CD14-positive monocyte (primary cell): ENCODE measurements at regions not wholly inside any gene's neighbourhood (a gene's known extent, or its start where the extent isn't known, plus 50 kb on each side); places are given as distances from the start of the nearest gene placed in this dataset.

Source experiments
- DNase-seq, 3 donors: peaks; one replicate each; pipeline ENCODE4 v3.0.0-alpha.2; 2011 to 2022
- H2AFZ ChIP-seq: 2 replicates; pipeline ENCODE4 v1.6.0; 2012; ENCODE audit warnings: mild to moderate bottlenecking, low read depth, low read length, inconsistent platforms; ENCODE audit not compliant: insufficient read depth, poor library complexity, severe bottlenecking
- H3K27ac ChIP-seq, 2 donors: 1 replicate in 1 of 2; 2 replicates in 1 of 2; pipeline ENCODE4 v1.5.1; 2012 to 2013; ENCODE audit warnings: low read length in 2 of 2, control low read depth in 1 of 2, inconsistent platforms in 1 of 2, low read depth in 1 of 2, mild to moderate bottlenecking in 1 of 2
- H3K27me3 ChIP-seq, 2 donors: one replicate each; pipeline versions ENCODE4 v1.6.0 to v1.6.1; 2011 to 2013; ENCODE audit warnings: low read length in 2 of 2; ENCODE audit not compliant: control insufficient read depth in 2 of 2, insufficient read depth in 2 of 2
- H3K36me3 ChIP-seq, 2 donors: replicated peaks in 1 of 2; 1 replicate in 1 of 2; 2 replicates in 1 of 2; pipeline versions ENCODE4 v1.5.1 to v1.6.1; 2012 to 2013; ENCODE audit warnings: low read length in 2 of 2, control low read depth in 1 of 2, inconsistent platforms in 1 of 2, mild to moderate bottlenecking in 1 of 2; ENCODE audit not compliant: insufficient read depth in 2 of 2, control insufficient read depth in 1 of 2
- H3K4me1 ChIP-seq, 2 donors: 1 replicate in 1 of 2; 2 replicates in 1 of 2; pipeline versions ENCODE4 v1.5.1 to v1.6.1; 2012 to 2013; ENCODE audit warnings: low read length in 2 of 2, control low read depth in 1 of 2, inconsistent platforms in 1 of 2, mild to moderate bottlenecking in 1 of 2, moderate library complexity in 1 of 2; ENCODE audit not compliant: insufficient read depth in 2 of 2, control insufficient read depth in 1 of 2
- H3K4me2 ChIP-seq: replicated peaks from 2 replicates; pipeline ENCODE3; 2012; ENCODE audit warnings: low read length, moderate library complexity, mild to moderate bottlenecking; ENCODE audit not compliant: poor library complexity, severe bottlenecking; ENCODE audit errors: extremely low read depth
- H3K4me3 ChIP-seq, 3 experiments: fragments of 200-600 bp in 1 of 3; sonication (generic) in 1 of 3; replicated peaks in 1 of 3; 1 replicate in 2 of 3; 2 replicates in 1 of 3; pipeline ENCODE4 v1.5.1; 2011 to 2013; ENCODE audit warnings: low read length in 3 of 3, mild to moderate bottlenecking in 3 of 3, control low read depth in 2 of 3, low read depth in 2 of 3, inconsistent platforms in 1 of 3, moderate library complexity in 1 of 3
- H3K79me2 ChIP-seq: 2 replicates; pipeline ENCODE4 v1.6.0; 2012; ENCODE audit warnings: mild to moderate bottlenecking, control low read depth, inconsistent platforms, low read length, moderate library complexity; ENCODE audit not compliant: insufficient read depth
- H3K9ac ChIP-seq: 2 replicates; pipeline ENCODE4 v1.6.0; 2017; ENCODE audit warnings: low read length, mild to moderate bottlenecking; ENCODE audit not compliant: insufficient read depth, poor library complexity, severe bottlenecking
- H3K9me3 ChIP-seq, 2 donors: replicated peaks in 1 of 2; 1 replicate in 1 of 2; 2 replicates in 1 of 2; pipeline versions ENCODE4 v1.5.1 to v1.6.1; 2012 to 2013; ENCODE audit warnings: low read length in 2 of 2, control low read depth in 1 of 2; ENCODE audit not compliant: control insufficient read depth in 1 of 2, insufficient read depth in 1 of 2
- H4K20me1 ChIP-seq: 2 replicates; pipeline ENCODE4 v1.6.0; 2012; ENCODE audit warnings: mild to moderate bottlenecking, low read length, control low read depth, moderate library complexity; ENCODE audit not compliant: insufficient read depth
- H3K27ac Mint-ChIP-seq, 7 donors: one replicate each; pipeline ENCODE4 v1.8.0; 2020; ENCODE audit warnings: mild to moderate bottlenecking in 7 of 7, mixed read lengths in 7 of 7, moderate library complexity in 6 of 7, inconsistent platforms in 2 of 7
- H3K27me3 Mint-ChIP-seq, 3 donors: one replicate each; pipeline ENCODE4 v1.8.0; 2021 to 2022; ENCODE audit warnings: low read depth in 3 of 3, mild to moderate bottlenecking in 3 of 3, mixed read lengths in 3 of 3, moderate library complexity in 3 of 3, inconsistent platforms in 1 of 3
- H3K36me3 Mint-ChIP-seq, 2 donors: one replicate each; pipeline ENCODE4 v1.8.0; 2020; ENCODE audit warnings: mixed read lengths in 2 of 2, inconsistent platforms in 1 of 2, mild to moderate bottlenecking in 1 of 2
- H3K4me1 Mint-ChIP-seq: one replicate; pipeline ENCODE4 v1.8.0; 2020; ENCODE audit warnings: mild to moderate bottlenecking, mixed read lengths
- H3K4me3 Mint-ChIP-seq, 2 donors: one replicate each; pipeline ENCODE4 v1.8.0; 2020; ENCODE audit warnings: mild to moderate bottlenecking in 2 of 2, mixed read lengths in 2 of 2, moderate library complexity in 1 of 2
- H3K9me3 Mint-ChIP-seq, 7 donors: one replicate each; pipeline ENCODE4 v1.8.0; 2020 to 2022; ENCODE audit warnings: mixed read lengths in 7 of 7, mild to moderate bottlenecking in 6 of 7, moderate library complexity in 6 of 7, inconsistent platforms in 2 of 7
- CTCF ChIP-seq: fragments of 200-600 bp; IDR thresholded peaks from one replicate; pipeline ENCODE4 v1.8.0; 2022; ENCODE audit warnings: antibody characterized with exemption, mild to moderate bottlenecking
- WGBS: methylation state at CpG from one replicate; pipeline ENCODE4 v1.1.5; 2013; ENCODE audit warnings: missing lambda C conversion rate; ENCODE audit not compliant: insufficient coverage; 5-methylcytosine and 5-hydroxymethylcytosine counted together
- intact Hi-C, 2 donors: fragments of 100-400 bp; cut with micrococcal nuclease; formaldehyde crosslinking; loops; one replicate each; pipeline versions ENCODE4 v1.15.0 to v1.15.1; 2023

GRCh38 chr2:4539121-4539520, 835.7 kb downstream of the DCDC2C start:
- intact Hi-C loops, result no loop called here
- Histone ChIP-seq H3K4me2 (no peak overlapping the region), H3K4me3 (no peak overlapping the region), H3K27ac (no peak overlapping the region), H3K9ac (no peak overlapping the region), H3K4me1 (no peaks in the 10 kb centered on the region), H3K9me3 (peaks cover 0 to 8% of the 10 kb centered on the region in 2 donors), H3K27me3 (no peaks in the 10 kb centered on the region), H4K20me1 (no peaks in the 10 kb centered on the region), H3K36me3 (no peaks in the 10 kb centered on the region), H2AFZ (no peak overlapping the region), H3K79me2 (no peaks in the 10 kb centered on the region)
- H3K9me3 Mint-ChIP-seq, result peaks cover 0 to 13% (median 2%) of the 10 kb centered on the region in 7 donors
- no peak for TF ChIP-seq CTCF
- WGBS, result 93% methylated on average over 8 of the region's 9 CpGs
- H3K4me1 Mint-ChIP-seq, result no peaks in the 10 kb centered on the region
- H3K4me3 Mint-ChIP-seq, result no peak overlapping the region
- no peaks in the 10 kb centered on the region for H3K27me3 Mint-ChIP-seq
- no peak overlapping the region for H3K27ac Mint-ChIP-seq
- H3K36me3 Mint-ChIP-seq, result no peaks in the 10 kb centered on the region
- no peak for DNase-seq

DNA sequence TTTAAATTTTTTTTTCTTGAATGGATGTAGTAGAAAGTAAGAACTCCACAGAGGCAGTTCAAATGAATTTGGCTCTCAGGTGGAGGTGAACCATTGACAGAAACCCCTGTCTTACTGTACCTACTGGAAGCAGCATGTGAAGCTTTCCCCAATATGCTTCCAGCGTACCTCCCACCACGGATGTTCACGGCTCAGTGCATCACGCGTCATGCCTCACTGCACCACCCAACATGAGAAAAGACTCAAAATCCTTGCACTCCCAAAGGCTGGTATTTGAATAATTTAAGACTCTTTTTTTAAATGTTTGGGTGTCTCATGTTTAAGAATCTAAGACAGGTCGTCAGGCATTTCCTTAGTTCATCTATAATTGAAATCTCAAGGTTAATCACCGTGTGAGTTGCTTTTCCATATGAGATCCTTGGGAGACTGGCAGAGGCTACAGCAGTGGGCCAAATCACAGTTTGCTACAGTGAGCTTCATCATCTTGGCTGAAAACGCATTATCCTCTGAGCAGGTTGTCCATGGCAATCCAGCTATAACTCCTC, 846.4 kb downstream of the DCDC2C start:
- Histone ChIP-seq H2AFZ (no peak overlapping the region), H3K27me3 (no peaks in the 10 kb centered on the region), H4K20me1 (no peaks in the 10 kb centered on the region), H3K27ac (no peak overlapping the region), H3K36me3 (no peaks in the 10 kb centered on the region), H3K79me2 (no peaks in the 10 kb centered on the region), H3K4me2 (no peak overlapping the region), H3K9ac (no peak overlapping the region), H3K4me3 (no peak overlapping the region), H3K4me1 (no peaks in the 10 kb centered on the region), H3K9me3 (peaks cover 9 to 12% of the 10 kb centered on the region in 2 donors)
- peaks cover 0 to 6% (median 0%) of the 10 kb centered on the region in 7 donors for H3K9me3 Mint-ChIP-seq
- no peak for DNase-seq
- H3K4me3 Mint-ChIP-seq, result no peak overlapping the region
- H3K4me1 Mint-ChIP-seq, result no peaks in the 10 kb centered on the region
- no peak for TF ChIP-seq CTCF
- 79% methylated on average over 4 of the region's 8 CpGs for WGBS
- intact Hi-C loops, result no loop called here
- H3K36me3 Mint-ChIP-seq, result no peaks in the 10 kb centered on the region
- H3K27ac Mint-ChIP-seq, result no peak overlapping the region
- no peaks in the 10 kb centered on the region for H3K27me3 Mint-ChIP-seq
